NCI-H1436 treated with DMSO at 0.1 percent for 48 hours (cell line): ENCODE measurements at regions not wholly inside any gene's neighbourhood (a gene's known extent, or its start where the extent isn't known, plus 50 kb on each side); places are given as distances from the start of the nearest gene placed in this dataset.
"Not testable (repeated sequence)": the region's sequence is repeated elsewhere in the genome, so short reads cannot be mapped to it uniquely, and the experiment has no call there.

Experiments used
- DNase-seq: peaks from one replicate; lab custom pipeline; 2025; lab: John Stamatoyannopoulos, UW

DNA sequence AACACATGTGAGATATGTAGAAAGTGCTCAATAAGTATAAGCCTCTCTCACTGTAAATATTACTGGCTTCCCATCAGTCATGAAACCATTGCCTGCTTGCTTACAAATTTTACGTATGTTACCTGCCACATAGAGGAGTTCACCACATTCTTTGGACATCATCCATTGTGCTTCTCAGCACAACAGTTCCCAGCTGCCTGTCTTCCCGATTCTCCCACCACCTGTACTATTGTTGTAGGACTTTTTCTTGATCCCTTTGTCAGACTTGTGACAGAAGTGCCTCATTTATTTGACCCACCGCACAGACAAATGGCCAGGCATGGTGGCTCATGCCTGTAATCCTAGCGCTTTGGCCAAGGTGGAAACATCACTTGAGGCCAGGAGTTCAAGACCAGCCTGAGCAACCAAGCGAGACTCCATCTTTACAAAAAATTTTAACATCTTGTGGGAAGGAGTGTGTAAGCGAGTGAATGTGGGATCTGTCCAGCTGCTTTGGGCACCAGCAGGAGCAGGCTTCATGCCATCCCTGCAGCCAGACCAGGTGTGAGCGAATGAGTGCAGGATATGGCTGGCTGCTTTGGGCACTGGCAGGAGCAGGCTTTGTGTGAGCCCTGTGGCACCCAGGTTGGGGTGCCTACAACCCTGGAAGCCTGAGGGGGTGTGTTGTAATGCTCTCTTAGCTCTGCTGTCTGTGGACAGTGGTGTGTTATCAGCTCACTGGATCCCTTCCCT is 139.9 kb upstream of the ELL2 start:
- no peak for DNase-seq

DNA sequence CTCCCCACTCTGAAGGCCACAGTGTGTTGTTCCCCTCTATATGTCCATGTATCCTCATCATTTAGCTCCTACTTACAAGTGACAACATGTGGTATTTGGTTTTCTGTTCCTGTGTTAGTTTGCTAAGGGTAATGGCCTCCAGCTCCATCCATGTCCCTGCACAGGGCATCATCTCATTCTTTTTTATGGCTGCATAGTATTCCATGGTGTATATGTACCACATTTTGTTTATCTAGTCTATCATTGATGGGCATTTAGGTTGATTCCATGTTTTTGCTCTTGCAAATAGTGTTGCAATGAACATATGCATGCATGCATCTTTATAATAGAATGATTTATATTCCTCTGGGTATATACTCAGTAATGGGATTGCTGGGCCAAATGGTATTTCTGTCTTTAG is 135.8 kb upstream of the ELL2 start:
- DNase-seq = not testable (repeated sequence)

DNA sequence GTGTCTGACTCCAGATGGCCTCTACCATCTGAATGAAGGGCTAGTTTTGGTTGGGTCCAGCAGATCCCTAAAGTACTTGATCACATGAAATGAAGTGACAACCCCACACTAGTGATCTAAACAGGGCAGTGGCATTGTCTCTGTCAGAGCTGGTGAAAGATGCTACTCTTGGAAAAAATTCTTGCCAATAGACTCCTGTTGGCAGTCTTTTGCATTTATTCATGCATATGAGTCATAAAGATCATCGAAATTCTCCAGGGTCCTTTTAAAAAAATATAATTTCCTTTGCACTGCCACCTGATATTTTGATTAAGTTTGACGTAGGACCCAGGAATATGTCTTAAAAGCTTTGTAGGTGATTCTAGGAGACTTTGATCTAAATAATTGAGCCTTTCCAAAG is 135.1 kb upstream of the ELL2 start:
- DNase-seq = no peak

DNA sequence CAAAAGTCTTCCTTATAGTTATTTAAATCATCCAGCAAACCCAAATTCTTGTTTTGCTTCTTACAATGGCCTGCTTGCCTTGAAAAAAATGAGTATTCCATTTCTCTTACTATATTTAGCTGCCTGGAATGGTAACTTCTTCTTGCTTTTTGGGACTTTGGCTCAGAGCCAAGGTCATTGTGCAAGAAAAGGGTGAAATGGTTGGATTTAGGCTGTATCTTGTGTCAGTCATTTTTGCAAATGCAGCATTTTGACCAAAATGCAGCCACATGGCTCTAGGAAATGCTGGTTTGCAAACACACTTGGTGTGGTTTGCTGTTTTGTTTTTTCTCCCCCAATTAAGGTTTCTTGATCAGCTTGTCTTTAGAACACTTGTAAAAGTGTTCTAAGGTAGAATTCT is 133.3 kb upstream of the ELL2 start:
- no peak for DNase-seq

DNA sequence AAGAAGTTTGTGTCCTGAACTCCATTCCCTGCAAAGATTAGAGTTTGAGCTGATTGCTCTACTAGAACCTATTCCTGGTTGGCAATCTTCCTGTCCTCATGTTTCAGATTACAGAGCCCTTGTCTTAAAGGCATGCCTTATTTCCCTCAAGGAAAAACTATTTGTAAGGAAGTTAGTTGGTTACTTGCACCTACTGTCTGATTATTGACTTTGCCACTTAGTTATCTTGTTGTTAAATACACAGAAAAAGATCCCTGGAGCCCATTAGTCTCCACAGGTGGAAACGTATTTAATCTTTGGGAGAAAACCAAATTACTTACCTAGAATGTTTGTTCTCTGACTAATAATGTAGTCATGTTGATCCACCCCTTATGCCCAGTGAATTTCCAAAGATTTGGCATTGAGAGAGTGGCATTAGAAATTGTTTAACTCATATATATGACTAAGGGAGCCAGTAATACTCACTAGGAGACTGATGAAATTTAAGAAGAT is 132.3 kb upstream of the ELL2 start:
- no peak for DNase-seq

DNA sequence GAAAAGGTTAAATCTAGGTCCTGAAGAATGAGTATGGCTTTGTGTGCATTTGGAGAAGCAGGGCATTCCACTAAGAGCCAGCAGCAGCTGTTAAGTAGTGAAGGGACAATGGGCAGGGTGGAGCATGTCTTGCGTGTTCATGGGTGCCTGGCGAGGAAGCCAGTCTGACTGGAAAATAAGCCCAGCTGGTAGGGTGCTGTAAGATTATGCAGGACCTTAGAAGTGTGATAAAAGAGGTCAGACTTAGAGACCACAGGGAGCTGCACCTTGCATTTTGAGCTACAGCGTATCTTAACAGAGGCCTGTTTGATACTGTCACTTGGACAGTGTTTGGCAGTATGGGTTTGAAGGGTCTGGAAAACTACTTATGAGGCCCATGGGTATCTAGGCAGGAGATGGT is 131.7 kb upstream of the ELL2 start:
- no peak for DNase-seq

DNA sequence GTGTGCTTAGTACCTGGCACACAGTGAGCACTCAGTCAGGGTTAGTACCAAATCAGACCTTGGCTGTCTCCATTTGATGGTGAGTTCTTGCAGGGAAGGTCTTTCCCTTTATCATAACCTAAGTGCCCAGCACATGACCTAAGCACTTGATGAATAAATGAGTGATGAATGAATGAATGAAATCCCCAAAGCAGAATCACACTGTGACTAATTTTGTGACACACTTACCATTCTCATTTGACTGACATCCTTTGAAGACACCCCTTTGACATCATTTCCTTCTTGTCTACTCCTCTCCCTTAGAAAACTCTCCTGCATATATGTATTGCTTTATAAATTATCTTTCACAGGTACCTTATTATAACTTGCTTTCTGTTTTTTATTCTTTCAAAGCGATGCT is 130.2 kb upstream of the ELL2 start:
- DNase-seq = no peak

DNA sequence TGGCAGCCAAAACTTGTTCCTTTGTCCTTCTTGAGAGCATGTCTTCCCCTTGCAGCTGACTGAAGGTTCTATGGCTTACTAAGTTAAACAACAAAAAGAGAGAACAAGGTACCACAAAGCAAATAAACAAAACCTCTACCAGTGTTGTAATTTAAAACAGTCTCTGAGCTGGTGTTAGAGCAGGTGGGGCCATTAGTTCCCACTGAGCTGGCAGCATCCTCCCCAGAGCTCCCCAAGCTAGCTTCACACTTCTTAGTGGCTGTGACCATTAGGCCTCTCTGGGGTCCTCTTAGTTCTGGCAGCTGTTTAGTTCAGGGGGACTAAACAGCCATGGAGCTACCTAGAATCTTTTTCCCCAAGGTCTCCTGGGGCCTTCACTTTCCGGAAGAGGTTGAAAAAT is 128.6 kb upstream of the ELL2 start:
- peak; percentile 49 for DNase-seq

DNA sequence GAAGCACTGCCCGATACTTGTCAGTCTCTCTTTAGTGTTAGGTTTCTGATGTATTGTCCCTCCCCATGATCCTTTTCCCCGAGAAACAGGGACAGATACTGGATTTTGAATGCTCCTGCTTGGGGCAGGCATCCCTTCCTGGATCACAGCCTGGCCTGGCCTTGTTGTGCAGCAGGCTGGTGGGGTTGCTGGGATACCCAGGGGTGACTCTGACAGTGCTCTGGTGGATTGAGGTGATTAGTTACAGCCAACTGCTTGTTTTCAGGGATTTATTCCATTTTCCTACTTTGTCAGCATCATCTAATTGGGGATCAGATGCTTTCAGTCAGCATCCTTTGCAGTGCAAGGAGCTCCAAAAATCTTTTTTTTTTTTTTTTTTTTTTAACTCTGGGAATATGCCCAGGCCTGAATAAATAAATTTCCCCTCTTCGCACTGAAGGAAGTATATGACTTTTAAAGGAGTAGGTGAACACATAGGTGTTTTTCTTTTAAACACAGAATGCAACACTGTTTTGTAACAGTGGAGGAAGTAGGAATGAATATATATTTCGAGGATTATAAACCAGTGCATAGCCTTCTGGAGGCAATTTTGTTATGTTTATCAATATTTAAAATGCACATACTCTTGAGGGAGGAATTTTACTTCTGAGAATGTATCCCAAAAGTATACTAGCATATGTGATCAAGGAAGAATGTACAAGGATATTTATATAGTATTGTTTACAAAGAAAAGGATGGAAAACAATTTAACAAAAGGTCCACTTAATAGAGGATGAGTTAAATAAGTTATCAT is 127.3 kb upstream of the ELL2 start:
- DNase-seq = no peak

DNA sequence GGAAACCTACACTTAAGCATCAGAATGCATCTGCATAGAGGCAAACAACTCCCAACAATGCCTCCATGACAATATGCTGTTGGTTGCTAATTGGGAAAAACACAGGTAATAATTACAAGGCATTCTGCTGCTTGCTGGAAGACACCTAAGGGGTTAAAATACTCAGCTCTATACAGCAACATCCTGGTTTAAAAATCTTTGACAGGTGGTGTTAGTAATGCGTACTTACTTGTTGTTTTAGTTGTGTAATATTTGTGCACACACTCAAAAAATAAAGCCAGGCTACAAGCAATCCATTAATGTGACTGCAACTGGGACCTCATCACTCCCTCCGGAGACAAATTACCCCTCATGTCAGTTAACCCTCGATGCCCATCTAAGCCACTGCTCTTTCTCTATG is 126.3 kb upstream of the ELL2 start:
- DNase-seq = no peak

DNA sequence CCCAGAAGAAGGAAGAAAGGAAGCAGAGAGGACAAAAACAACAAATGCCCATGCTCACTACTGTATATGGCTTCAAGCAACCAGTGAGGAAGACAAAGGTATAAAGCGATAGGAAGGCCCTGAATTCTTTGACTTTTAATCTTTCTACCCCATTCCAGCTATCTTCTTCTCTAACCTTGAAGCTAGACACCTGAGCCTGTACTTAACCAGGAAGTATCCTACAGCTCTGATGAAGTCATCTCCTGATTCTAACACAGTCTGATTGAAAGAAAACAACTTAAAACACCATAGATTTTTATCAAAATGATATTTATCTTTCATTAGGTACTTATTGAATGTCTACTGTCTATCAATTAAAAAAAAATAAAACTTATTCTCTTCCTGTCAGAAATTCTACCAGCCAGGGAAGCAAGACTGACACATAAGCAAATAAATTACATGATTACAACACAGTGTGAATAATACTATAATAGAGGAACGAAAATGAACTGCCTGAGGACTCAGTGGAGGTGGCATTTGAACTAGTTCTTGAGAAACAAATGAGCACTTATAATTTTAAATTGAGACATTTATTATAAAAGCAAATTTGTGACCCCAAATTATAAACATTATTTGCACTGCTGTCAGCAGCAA is 123.3 kb upstream of the ELL2 start:
- no peak for DNase-seq

DNA sequence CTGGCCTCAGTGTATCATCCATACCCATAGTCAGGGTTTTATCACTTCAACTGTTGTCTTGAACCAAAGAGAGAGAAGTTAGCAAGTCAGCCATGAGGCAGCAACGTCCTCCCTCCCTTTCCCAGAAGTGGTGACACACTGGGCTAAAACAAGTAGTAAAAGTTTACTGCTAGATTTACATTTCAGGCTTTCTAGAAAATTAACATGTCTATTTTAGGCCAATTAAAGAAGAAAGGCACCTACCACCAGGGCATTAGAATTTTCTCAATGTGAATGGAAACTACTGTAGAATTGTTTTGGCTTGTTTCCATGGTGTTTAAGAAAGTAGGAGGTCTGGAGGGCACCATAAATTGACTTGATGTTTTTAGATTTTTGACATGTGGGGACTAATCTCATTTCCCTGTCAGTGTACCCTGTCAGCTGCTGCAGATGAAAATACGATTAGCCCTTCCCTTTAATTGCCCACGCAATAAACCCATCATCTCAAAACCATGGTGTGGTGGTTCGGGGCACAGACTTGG is 121.8 kb upstream of the ELL2 start:
- DNase-seq = no peak

DNA sequence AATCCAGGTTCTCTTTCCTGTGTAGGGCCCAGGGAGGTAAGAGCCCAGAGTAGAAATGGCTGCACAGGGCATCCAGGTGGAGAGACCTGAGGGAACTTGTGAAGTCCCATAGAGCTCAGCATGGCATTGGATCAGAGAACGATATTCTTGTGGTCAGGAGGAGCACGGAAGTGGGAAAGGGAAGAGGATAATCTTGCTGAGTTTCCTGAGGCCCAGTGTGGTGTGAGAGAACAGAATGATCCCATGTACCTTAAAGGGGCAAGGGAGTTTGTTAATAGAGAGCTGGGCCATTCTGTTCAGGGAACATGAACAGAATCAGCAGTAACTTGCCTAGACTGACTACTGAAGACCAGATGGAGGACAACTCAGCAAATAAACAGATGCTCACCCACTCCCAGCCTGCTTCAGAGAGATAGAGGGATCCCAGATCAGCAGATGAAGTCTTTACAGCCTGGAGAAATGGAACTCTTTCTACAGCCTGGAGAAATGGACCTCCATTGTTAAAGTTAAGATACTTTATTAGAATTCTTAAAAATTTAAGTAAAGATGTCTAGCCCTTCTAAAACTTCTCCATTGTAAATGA is 119.7 kb upstream of the ELL2 start:
- DNase-seq = no peak

DNA sequence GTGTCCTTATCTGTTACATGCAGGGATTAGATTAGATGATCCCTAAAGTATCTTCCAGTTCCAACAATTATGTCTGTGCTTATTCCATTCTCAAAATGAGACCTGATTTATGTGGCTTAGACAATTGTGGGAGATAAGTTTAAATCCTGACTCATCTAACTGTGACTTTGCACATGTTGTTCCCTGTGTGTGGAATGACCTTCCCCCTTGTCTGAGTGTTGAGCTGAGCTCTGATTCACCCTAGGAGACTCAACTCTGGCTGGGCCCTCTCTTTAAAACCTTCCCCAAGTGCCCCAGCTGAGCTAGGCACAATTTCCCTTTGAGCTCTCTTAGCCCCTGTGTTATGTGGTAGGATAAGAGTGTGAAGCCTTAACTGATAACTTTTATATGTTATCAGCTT is 118.9 kb upstream of the ELL2 start:
- no peak for DNase-seq

DNA sequence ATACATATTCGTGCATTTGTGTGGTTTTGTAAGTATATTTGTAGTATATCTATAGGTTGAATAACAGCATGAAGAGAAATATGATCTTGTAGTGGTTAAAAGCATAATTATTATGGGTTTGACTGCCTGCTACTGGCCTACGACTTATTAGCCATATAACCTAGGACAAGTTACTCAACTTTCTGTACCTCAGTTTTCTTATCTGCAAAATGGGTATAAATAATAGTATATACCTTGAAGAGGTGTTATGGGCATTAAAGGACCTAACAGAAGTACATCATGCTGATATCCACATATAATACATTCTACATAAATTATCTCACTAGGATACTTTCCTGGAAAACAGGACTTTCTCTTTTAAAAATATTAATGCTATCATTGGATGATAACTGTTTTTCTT is 118.3 kb upstream of the ELL2 start:
- no peak for DNase-seq

DNA sequence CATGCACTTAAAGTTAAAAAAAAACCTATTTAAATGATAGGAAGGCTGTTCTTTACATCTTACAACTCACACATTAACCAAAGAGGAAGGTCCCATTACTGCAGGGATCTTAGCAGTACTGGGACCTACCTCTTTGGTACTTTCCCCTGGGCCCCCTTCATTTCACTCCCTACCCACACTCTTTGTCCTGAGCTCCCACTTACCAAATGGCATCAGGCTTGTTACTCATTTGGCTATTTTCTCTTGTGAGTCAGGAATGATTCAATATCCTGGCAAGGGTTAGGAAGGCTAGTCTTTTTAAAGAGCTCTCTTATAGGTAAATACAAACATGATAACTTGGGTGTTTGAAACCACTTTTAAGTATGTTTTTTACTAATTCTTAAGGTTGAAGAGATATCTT is 117.4 kb upstream of the ELL2 start:
- no peak for DNase-seq

DNA sequence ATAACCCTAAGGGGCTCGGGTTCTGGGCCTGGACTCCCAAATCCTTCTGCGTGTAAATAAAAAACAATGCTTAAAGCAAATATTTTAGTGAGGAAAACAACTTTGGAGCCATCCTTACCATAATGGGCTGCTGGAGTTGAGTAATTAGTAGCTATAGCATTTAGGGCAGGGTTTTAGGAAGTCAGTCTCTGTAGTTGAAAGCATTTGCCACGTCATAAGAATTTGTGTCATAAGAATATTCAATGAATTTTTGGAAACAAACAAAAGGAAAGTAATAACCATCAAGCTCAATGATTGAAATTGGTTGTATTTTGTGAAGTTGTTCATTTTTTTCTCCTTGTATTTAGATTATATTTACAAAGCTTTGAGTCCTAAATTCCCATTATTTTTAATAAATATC is 114.8 kb upstream of the ELL2 start:
- no peak for DNase-seq

DNA sequence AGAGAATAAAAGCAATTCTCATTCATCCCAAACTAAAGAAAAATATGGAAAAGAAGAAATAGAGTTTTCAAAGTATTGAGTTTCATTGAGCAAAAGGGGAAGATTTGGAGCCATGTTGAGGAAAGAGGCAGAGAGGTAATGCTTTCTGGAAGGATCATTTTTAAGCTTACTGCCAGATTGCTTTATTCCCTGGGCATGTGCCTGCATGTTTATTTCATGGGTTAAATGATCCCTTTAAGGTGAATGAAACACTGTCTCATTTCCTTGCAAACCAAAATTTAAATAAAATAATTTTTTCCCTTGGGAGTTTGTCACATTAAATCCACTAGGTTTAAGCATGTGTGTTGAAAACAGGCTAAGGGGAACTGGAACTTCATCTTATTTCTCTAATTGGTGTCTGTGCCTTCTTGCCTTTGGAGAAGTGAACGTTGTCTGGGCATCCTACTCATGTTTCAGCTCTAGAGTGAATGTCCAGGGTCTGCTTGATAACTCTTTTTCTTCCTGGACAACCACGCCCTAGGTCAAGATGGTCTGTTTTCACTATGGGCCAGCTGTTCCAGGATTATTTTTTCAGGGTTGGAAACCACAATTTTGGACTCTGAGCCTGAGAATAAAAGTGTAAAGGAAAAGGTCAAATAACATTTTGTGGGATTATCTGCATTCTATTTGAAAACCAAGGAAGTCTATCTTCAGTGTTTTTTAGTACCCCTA is 114.1 kb upstream of the ELL2 start:
- DNase-seq = no peak

DNA sequence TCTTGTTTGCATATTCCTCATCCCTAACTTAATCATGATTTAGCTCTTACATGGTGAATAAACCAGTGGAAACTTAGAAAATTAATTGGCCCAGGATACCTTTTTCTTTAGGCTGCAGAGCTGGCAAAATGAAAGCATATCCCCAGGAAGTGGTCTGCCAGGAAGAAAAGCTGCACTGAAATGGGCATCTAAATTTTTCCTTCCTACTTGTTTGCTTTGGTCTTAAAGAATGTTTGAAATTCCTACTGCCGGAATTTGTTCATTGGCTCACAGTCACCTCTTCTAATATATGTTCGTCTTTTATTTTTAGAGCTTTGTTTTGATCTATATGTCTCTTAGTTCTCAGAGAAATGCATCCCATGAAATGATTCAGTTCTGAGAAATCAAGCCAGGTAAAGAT is 113.2 kb upstream of the ELL2 start:
- DNase-seq = no peak

DNA sequence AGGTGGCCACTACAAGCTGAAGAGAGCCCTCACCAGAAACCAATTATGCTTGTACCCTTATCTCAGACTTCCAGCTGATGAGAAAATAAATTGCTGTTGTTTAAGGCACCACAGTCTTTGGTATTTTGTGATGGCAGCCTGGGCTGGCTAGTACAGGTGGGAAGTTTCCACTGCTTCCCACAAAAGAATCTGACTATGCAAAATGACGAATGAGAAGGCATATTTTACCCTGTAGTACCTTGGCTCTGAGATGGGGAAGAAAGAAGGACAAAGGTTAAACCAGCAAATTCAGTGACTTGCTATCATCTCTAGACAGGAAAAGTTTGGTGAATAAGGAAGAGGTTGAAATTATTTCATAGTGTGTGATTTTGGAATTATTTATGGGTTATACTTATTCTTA is 112.8 kb upstream of the ELL2 start:
- DNase-seq = no peak

DNA sequence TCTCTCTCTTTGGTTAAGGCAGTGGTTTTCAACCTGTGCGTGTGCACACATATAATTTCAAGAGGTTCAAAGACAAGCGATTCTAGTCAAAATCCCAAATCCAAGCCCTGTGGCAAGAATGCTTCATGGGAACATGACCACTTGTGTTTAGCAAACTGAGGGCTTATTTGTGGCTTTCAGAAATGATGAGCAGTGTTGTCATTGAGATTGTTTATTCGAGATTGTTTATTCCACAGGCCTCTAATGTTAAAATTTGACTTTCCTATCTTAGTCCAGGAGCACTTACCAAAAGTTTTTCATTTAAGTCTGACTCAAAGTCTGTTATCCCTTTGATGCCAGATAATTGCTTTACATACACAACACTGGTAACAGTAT is 111.1 kb upstream of the ELL2 start:
- no peak for DNase-seq
